ENCODE measurements at regions not wholly inside any gene's neighbourhood (a gene's known extent, or its start where the extent isn't known, plus 50 kb on each side); places are given as distances from the start of the nearest gene placed in this dataset.

GRCh38 chr3:76687019-76687418 is 352.9 kb upstream of the ROBO2 start:
- no peaks in the 10 kb centered on the region for H4K20me1 ChIP-seq (ENCODE audit: insufficient read depth)
- CTCF ChIA-PET: no interaction called here
- no peaks in the 10 kb centered on the region for H3K36me3 ChIP-seq (replicated peaks in 1 of 2; ENCODE audit: control insufficient read depth in 1 of 2, insufficient read depth in 2 of 2, low read length in 1 of 2)
- WGBS (ENCODE audit: low lambda C conversion rate): 83% methylated on average over 3 of the region's 3 CpGs
- H3K4me3 ChIP-seq (ENCODE audit: low read depth in 2 of 2, low read length in 1 of 2): no peak overlapping the region
- H3K9me2 ChIP-seq: no peaks in the 10 kb centered on the region
- no peak overlapping the region for H3K9ac ChIP-seq
- TF ChIP-seq ELF1 (IDR thresholded peaks at IDR 0.05) (no peak), MEF2A (IDR thresholded peaks at IDR 0.05; ENCODE audit: borderline replicate concordance, low read depth) (no peak), MAX (IDR thresholded peaks at IDR 0.05; ENCODE audit: low read depth) (no peak), USF2 (IDR thresholded peaks at IDR 0.05; ENCODE audit: borderline replicate concordance, low read depth, low read length) (no peak), RAD21 (IDR thresholded peaks at IDR 0.05; ENCODE audit: low read length) (no peak), NFIC (IDR thresholded peaks at IDR 0.05; ENCODE audit: borderline replicate concordance) (no peak), EZH2phosphoT487 (IDR thresholded peaks at IDR 0.05; ENCODE audit: borderline replicate concordance, low read depth) (no peak), TAF1 (IDR thresholded peaks at IDR 0.05; ENCODE audit: borderline replicate concordance, low read depth, low read length) (no peak)
- H3K27me3 ChIP-seq (ENCODE audit: insufficient read depth): no peaks in the 10 kb centered on the region
- no peaks in the 10 kb centered on the region for H3K9me3 ChIP-seq
- no peak overlapping the region for H2AFZ ChIP-seq (ENCODE audit: low read depth)
- no peak overlapping the region for H3K27ac ChIP-seq (ENCODE audit: low read depth in 2 of 2, low read length in 1 of 2)
- POLR2A ChIA-PET: no interaction called here
- no peaks in the 10 kb centered on the region; a peak in 1 of 4 replicates for H3K4me1 ChIP-seq (ENCODE audit: control insufficient read depth in 1 of 2, insufficient read depth in 2 of 2, low read depth in 1 of 2, low read length in 1 of 2)
- no peak for DNase-seq
- H3K4me2 ChIP-seq: no peak overlapping the region
- H3K79me2 ChIP-seq (ENCODE audit: insufficient read depth): no peaks in the 10 kb centered on the region
- no peaks in the 10 kb centered on the region for H3F3A ChIP-seq (replicated peaks; ENCODE audit: insufficient read depth)

DNA sequence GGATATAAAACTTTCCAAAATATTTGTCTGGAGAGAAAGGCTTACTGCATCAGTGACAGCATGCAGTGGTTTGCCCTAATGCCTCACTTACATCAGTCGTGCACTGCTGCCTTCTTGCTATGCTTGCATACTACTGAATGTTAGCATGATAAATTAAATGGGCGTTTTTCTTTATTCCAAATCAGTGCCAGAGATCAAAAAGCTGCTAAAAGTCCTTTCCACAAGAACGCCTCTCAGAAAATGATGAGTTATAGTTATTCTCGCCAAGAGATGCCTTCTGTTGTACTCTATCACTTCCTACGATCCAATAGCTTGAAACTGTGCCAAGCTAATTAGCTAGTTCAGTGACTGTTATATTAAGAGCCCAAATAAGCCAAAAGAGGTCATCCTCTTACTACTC is 345.8 kb upstream of the ROBO2 start:
- Histone ChIP-seq H3K79me2 (ENCODE audit: insufficient read depth) (no peaks in the 10 kb centered on the region), H3K4me1 (ENCODE audit: control insufficient read depth in 1 of 2, insufficient read depth in 2 of 2, low read depth in 1 of 2, low read length in 1 of 2) (no peaks in the 10 kb centered on the region; a peak in 1 of 4 replicates), H3K9me2 (no peaks in the 10 kb centered on the region), H3K27ac (ENCODE audit: low read depth in 2 of 2, low read length in 1 of 2) (no peak overlapping the region), H3K36me3 (replicated peaks in 1 of 2; ENCODE audit: control insufficient read depth in 1 of 2, insufficient read depth in 2 of 2, low read length in 1 of 2) (no peaks in the 10 kb centered on the region), H3F3A (replicated peaks; ENCODE audit: insufficient read depth) (no peaks in the 10 kb centered on the region), H3K27me3 (ENCODE audit: insufficient read depth) (no peaks in the 10 kb centered on the region), H2AFZ (ENCODE audit: low read depth) (no peak overlapping the region), H3K9ac (no peak overlapping the region), H3K9me3 (no peaks in the 10 kb centered on the region), H4K20me1 (ENCODE audit: insufficient read depth) (no peaks in the 10 kb centered on the region), H3K4me3 (ENCODE audit: low read depth in 2 of 2, low read length in 1 of 2) (no peak overlapping the region), H3K4me2 (no peak overlapping the region)
- POLR2A ChIA-PET: no interaction called here
- no peak for DNase-seq
- CTCF ChIA-PET: no interaction called here
- no peak for TF ChIP-seq ZBTB33 (IDR thresholded peaks at IDR 0.05; ENCODE audit: borderline replicate concordance, low read depth)
- no peak for TF ChIP-seq GABPA (IDR thresholded peaks at IDR 0.05; ENCODE audit: low read depth)
- no peak for TF ChIP-seq MAX (IDR thresholded peaks at IDR 0.05; ENCODE audit: low read depth)
- no peak for TF ChIP-seq YY1 (IDR thresholded peaks at IDR 0.05; ENCODE audit: low read depth)
- TF ChIP-seq, protein P1, sequence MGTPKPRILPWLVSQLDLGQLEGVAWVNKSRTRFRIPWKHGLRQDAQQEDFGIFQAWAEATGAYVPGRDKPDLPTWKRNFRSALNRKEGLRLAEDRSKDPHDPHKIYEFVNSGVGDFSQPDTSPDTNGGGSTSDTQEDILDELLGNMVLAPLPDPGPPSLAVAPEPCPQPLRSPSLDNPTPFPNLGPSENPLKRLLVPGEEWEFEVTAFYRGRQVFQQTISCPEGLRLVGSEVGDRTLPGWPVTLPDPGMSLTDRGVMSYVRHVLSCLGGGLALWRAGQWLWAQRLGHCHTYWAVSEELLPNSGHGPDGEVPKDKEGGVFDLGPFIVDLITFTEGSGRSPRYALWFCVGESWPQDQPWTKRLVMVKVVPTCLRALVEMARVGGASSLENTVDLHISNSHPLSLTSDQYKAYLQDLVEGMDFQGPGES (IDR thresholded peaks at IDR 0.05; ENCODE audit: low read depth, low read length): no peak
- no peak for TF ChIP-seq RCOR1 (IDR thresholded peaks at IDR 0.05; ENCODE audit: low read length)
- no peak for TF ChIP-seq MXI1 (IDR thresholded peaks at IDR 0.05; ENCODE audit: low read depth, low read length)
- TF ChIP-seq RFX5 (IDR thresholded peaks at IDR 0.05; ENCODE audit: low read length): no peak
- TF ChIP-seq USF2 (IDR thresholded peaks at IDR 0.05; ENCODE audit: borderline replicate concordance, low read depth, low read length): no peak
- no peak for TF ChIP-seq NFIC (IDR thresholded peaks at IDR 0.05; ENCODE audit: borderline replicate concordance)
- 29% methylated on average over 5 of the region's 5 CpGs for WGBS (ENCODE audit: low lambda C conversion rate)
